GM19023 (cell line): ENCODE measurements at regions not wholly inside any gene's neighbourhood (a gene's known extent, or its start where the extent isn't known, plus 50 kb on each side); places are given as distances from the start of the nearest gene placed in this dataset.

ENCODE experiments used
- ATAC-seq: cut with Tn5 transposase; IDR thresholded peaks from one replicate; pipeline ENCODE4 v1.9.1; 2021; ENCODE audit warnings: mild to moderate bottlenecking, moderate library complexity; ENCODE audit not compliant: unreplicated experiment

GRCh38 chr18:61989138-61989537 is 96.3 kb upstream of the RNF152 start:
- ATAC-seq = no peak

GRCh38 chr18:61988100-61988499 is 95.3 kb upstream of the RNF152 start:
- ATAC-seq = no peak

GRCh38 chr18:61985681-61986080 is 92.9 kb upstream of the RNF152 start:
- ATAC-seq = no peak

- ATAC-seq = no peak
Measured at GRCh38 chr18:61984349-61984748, 91.5 kb upstream of the RNF152 start.

GRCh38 chr18:61982475-61982874 is 89.7 kb upstream of the RNF152 start:
- ATAC-seq = no peak

- ATAC-seq = no peak
Measured at GRCh38 chr18:61980355-61980754, 87.5 kb upstream of the RNF152 start.

- ATAC-seq = no peak
Measured at GRCh38 chr18:61975526-61976326, 82.9 kb upstream of the RNF152 start.

GRCh38 chr18:61973273-61974115 is 80.7 kb upstream of the RNF152 start:
- ATAC-seq = no peak

- ATAC-seq = peak; percentile 86
Measured at GRCh38 chr18:61972389-61973264, 79.8 kb upstream of the RNF152 start.

- no peak for ATAC-seq
Measured at GRCh38 chr18:61967252-61967891, 74.6 kb upstream of the RNF152 start.

GRCh38 chr18:61965311-61965710 is 72.5 kb upstream of the RNF152 start:
- no peak for ATAC-seq

GRCh38 chr18:61964616-61965015 is 71.8 kb upstream of the RNF152 start:
- ATAC-seq = no peak

GRCh38 chr18:61963705-61964104 is 70.9 kb upstream of the RNF152 start:
- no peak for ATAC-seq

- ATAC-seq = no peak
Measured at GRCh38 chr18:61957801-61958516, 65.2 kb upstream of the RNF152 start.

GRCh38 chr18:61955644-61956043 is 62.8 kb upstream of the RNF152 start:
- no peak for ATAC-seq

- no peak for ATAC-seq
Measured at GRCh38 chr18:61954096-61954746, 61.4 kb upstream of the RNF152 start.

- no peak for ATAC-seq
Measured at GRCh38 chr18:61953641-61954040, 60.8 kb upstream of the RNF152 start.

GRCh38 chr18:61953161-61953560 is 60.4 kb upstream of the RNF152 start:
- ATAC-seq = no peak

- no peak for ATAC-seq
Measured at GRCh38 chr18:61951396-61951795, 58.6 kb upstream of the RNF152 start.
